ENCODE measurements at regions not wholly inside any gene's neighbourhood (a gene's known extent, or its start where the extent isn't known, plus 50 kb on each side); places are given as distances from the start of the nearest gene placed in this dataset.

DNA sequence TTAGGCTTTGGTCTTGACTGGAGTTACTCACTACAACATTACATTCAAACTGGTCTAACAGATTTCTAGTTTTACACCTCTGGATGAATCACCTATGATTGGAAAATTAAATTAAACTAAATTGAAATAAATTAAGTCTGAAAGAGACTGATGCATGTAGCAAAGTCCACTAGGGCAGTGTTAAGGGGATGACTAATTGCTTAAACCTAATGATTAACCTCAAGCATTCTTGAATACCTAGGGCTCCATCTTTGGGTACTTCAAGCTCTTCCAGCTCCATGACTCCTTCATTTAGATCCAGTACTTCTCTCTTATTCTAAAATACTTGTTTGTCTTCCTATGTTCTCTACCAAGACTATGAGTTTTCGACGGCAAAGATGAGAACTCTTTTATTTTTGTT lies 86.8 kb downstream of the SH2D1A start:
- no peak for TF ChIP-seq EZH2 (IDR thresholded peaks at IDR 0.05; ENCODE audit: insufficient read depth, poor library complexity, severe bottlenecking)
- TF ChIP-seq EZH2phosphoT487 (IDR thresholded peaks at IDR 0.05; ENCODE audit: insufficient read depth, low read depth): no peak

All from GM23248 (cell line).